ENCODE measurements at regions not wholly inside any gene's neighbourhood (a gene's known extent, or its start where the extent isn't known, plus 50 kb on each side); places are given as distances from the start of the nearest gene placed in this dataset.

DNA sequence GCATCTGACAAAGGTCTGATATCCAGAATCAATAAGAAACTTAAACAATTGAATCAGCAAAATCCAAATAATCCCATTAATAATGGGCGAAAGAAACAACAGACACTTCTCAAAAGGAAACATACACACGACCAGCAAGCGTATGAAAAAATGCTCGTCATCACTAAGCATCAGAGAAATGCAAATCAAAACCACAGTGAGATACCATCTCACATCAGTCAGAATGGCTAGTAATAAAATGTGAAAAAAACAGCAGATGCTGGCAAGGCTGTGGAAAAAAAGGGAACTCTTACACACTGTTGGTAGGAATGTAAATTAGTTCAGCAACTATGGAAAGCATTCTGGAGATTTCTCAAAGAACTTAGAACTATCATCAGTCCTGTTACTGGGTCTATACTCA, 496.7 kb downstream of the SH2D4B start:
- DNase-seq: no peak

DNA sequence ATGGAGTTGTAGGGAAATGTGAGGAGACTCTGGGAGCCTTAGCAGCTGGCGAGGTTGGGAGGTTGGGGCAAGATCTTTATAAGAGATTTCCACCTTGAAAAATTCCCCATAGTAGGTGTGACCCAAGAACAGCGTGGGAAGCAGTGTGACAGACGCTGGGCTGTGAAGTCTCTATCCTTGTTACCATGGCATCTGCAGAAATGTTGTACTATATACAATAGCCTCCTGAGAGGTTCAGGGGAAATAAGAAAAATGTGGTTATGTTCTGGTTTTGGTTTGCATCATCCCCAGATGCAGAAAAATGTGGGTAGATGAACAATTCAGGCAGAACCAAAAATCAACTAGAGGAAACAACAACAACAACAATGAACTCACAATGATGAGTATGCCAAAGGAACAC, 498.6 kb downstream of the SH2D4B start:
- no peak for DNase-seq

DNA sequence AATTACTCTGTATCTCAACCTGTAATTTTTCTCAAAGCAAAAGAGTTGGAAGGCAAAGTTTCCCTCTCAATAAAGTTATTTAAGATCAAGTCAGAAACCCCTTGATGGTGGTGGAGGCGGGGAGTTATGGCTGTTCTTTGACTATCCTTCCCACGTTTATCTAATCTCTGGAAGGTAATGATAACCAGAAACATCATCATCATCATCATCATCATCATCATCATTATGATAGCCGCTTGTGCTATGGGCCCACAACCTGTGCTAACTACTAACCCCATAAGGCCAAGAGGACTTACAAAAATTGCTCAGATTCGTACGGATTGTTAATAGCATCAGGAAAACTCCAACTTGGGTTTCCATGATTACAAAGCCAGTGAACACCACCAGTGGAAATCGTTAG, 502.3 kb downstream of the SH2D4B start:
- no peak for DNase-seq

DNA sequence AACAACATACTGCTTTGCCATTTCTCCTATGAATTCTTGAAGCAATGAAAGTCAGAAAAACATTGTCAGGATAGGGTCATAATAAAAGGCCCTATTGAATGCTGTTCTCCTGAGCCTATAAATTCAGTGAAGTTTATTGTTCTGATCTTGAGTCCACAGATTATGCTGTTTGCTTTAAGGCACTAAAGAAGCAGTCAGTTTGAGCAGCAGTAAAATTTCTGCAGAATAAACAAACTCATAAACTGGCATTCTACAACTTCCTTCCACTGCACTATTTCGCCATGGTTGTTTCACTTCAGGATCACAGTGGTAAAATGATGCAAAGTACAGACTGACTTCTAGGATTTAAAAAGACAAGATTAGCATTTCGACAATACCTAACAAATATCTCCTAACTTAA, 503.2 kb downstream of the SH2D4B start:
- DNase-seq: no peak

DNA sequence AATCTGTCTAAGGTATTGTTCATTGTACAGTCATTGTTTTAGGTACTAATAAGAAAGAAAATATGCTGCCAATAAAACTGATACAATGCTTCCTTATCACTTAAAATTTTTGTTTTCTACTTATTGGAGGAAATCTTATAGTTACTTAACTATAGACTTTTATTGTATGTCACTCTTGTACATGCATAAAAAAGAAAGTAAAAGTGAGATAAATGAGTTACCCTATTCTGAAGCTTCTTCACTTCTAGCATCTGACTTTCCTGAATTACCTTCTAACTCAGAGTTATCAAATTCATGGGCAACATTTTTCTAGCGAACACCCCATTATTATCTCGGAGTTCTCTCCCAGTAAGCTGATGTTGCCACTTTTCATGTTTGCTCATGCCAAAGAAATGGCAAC, 504.9 kb downstream of the SH2D4B start:
- no peak for DNase-seq

- DNase-seq: no peak
These were observed 527.8 kb downstream of the SH2D4B start for GRCh38 chr10:81065474-81065873.

- DNase-seq: no peak
These were observed 530.8 kb downstream of the SH2D4B start for GRCh38 chr10:81068460-81068859.

DNA sequence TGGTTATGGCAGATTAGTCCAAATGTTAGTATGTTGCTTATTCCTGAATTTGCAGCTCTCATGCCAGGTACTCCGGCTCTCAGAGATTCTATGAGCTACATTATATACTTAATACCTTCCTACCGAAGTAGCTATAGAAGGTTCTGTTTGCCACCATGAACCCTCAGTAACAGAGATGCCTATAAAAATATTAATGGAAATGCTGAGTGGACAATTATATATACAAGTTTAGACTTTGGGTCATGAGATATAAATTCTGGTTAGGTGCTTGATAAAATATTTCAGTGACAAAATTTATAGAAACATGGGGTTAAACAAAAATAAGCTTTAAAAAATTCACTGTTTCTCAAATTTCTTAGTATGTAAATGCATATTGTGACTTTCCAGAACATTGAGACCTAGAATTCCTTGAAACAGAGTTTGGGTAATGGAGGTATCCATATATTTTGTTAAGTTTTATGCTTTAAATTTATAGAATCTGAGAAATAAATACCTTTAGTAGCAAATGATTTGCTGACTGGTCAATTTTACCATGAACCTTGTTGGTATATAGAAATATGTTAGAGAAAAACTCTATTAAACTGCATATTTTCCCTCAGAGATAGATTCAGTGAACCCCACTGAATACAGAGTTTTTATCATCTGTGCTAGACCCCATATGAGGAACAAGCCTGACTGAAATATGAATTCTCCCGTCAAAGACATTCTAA, 533.5 kb downstream of the SH2D4B start:
- no peak for DNase-seq

DNA sequence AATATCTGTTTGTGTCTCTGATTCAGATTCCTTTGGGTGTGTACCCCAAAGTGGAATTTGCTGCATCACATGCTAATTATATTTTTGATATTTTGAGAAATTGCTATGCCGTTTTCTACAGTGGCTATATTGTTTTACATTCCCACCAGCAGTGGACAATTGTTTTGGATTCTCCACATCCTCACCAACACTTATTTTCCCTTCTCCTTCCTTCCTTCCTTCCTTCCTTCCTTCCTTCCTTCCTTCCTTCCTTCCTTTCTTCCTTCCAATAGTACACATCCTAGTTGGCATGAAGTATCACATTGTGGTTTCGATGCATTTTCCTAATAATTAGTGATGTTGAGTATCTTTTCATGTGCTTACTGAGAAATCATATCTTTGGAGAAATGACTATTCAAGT, 535.5 kb downstream of the SH2D4B start:
- no peak for DNase-seq

GRCh38 chr10:81081887-81082620, 544.4 kb downstream of the SH2D4B start:
- DNase-seq: no peak

- DNase-seq: no peak
These were observed 545.1 kb downstream of the SH2D4B start for GRCh38 chr10:81082621-81083376.

DNA sequence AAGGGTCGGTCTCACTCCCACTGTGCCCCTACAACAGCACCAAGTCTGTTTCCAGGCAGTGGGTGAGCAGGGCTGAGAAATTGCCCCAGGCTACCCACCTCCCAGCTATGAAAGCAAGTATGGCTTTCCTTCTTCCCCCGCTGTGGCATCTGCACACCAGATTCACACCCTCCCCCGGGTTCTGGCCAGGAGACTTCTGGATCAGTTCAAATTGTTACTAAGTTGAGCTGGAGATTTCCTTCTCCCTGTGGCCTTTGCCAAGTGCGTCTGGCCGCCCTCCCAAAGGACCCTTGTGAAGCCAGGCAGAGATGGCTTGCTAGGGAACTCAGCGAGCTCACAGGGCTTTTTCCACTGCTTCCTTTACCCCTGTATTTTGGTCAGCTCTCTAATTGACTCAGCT, 555.4 kb downstream of the SH2D4B start:
- no peak for DNase-seq

DNA sequence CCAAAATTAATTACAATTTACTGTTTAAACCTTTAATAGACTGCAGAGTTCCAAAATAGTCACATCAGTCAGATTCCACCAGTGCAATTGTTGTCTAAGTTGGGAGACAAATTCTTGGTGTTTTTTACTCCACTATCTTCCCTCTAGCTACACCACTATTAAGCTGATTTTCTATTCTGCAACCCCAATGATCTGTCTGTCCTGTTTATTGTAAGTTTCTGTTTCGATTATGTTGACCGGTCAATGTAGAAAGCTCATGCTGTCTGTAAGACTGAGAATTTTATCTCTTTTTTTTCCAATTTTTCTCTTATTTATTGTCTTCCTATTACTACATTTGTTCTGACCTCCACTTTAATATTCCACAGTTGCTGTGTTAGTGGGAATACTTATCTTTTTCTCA, 557.5 kb downstream of the SH2D4B start:
- no peak for DNase-seq

DNA sequence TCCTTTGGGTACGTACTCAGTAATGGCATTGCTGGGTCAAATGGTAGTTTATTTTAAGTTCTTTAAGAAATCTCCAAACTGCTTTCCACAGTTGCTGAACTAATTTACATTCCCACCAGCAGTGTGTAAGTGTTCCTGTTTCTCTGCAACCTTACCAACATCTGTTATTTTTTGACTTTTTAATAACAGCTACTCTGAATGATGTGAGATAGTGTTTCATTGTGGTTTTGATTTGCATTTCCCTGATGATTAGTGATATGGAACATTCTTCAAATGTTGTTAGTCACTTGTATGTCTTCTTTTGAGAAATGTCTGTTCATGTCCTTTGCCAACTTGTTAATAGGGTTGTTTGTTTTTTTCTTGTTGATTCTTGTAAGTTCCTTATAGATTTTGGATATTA, 558.9 kb downstream of the SH2D4B start:
- no peak for DNase-seq

DNA sequence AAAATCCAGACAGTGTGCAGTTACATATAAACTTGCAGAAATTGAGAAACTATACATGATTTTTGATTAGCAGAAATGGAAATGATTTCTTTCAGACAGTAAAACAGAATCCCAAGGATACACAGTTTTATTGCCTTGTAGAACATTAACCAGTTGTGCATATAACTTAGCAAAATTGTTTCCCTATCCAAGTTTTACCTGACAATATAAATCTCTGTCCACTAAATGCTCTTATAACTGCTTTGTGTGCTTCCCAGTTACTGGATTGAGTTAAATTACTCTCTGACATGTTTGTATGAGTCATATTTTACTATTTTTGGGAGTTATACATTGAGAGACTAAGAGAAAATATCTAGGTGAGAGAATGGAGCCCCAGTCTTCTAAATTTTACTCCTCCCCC, 563.4 kb downstream of the SH2D4B start:
- DNase-seq: no peak

- DNase-seq: no peak
These were observed 566.8 kb downstream of the SH2D4B start for GRCh38 chr10:81104494-81104893.

DNA sequence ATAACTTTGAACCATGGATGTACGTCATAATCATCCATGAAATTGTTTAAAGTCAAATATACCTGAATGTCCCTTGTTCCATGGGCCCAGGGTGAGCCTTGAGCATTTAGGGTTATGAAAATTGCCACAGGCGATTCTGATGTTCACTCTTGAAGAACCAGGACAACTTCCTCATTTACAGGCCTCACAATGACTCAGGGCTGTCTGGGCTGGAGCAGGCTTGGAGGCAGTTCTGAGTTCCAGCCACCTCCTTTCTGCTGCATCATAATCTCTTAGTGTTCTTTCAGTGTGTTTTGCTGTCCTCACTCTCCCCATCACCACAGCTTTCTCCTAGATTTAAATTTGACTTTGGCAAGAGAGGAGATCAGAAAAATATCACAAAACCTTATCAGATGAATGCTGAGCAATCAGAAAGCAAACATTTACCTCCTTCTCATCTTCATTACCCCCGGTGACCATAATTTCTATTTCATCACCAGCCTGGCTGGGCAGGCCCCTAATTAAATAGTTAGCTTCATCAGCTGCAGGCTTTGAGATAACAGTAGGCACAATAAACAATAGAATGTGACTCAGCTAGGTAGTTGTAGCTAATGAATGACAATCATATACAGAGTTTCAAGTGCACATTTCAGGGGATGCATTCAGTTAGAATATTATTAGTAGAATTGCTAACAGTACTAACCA, 571.0 kb downstream of the SH2D4B start:
- no peak for DNase-seq

DNA sequence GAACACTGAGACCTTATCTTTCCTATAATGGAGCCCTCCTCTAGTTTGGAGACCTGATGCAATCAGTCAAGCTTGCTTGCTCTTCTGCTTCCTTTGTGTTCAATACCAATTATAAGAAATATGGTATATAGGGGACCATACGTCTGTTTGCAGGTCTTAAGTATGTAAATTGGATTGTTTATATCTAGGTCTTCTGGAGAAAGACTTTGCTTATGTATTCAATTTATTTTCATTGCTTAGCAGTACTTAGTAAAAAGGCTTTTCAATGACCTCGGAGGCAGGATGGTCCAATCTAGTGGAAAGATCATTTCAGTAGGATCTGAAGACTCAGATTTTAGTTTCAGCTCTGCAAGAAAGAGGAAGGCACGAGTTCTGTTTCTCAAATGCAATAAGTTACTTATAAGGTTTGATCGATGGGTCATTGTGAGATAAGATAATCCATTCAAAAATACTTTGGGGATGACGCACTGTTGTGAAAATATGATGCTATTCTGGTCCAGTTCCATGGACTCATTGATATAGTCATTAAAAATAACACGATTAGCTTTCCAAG, 571.6 kb downstream of the SH2D4B start:
- DNase-seq: no peak

- DNase-seq: no peak
These were observed 578.5 kb downstream of the SH2D4B start for GRCh38 chr10:81116201-81116600.

GRCh38 chr10:81116990-81117389, 579.3 kb downstream of the SH2D4B start:
- DNase-seq: no peak

DNA sequence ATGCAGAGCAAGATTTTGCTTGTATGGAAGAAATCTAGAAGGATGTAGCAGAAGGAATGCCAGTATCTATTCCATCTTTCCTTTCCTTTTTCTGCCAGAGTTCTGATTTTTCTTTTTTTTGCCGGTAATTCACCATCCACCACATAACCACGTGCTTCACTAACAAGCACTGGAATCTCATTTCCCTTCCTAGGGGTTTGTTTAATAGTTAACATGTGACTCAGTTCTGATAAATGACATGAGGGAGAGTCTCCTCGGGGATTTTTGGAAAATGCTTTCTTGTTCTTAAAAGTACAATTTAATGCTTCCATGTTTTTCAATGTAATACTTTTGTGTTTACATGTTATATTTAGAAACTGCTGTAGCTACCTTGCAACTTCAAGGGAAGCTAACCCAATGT, 590.2 kb downstream of the SH2D4B start:
- no peak for DNase-seq

DNA sequence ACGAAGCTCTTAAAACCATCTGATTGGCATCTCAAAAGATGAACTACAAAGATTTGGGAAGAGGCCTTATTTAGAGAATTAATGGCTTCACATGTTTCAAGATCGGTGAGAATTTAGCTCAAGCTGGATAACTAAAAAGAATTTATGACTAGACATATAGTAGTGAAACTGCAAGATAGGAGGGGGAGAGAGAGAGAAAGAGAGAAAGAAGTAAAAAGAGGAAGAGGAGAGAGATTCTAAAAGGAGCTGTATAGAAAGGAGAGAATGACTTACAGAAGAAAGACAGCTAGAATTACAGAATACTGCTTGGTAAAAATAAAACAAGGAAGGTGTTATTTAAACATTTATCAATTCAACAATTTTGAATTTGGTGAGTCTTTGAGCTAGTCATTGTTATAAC, 592.3 kb downstream of the SH2D4B start:
- DNase-seq: no peak

- DNase-seq: no peak
These were observed 598.1 kb downstream of the SH2D4B start for GRCh38 chr10:81135851-81136250.

Measured in activated CD4-positive, alpha-beta T cell treated with anti-CD3 and anti-CD28 coated beads, Interleukin-2, amount 50 U/mL, for 48 hours (primary cell).